Peyer's patch (tissue), 4 donors: ENCODE measurements at regions not wholly inside any gene's neighbourhood (a gene's known extent, or its start where the extent isn't known, plus 50 kb on each side); places are given as distances from the start of the nearest gene placed in this dataset.
A peak's percentile ranks its signal among the peaks of the same experiment; 100 is the strongest.

Experiments
- CTCF ChIP-seq, 6 experiments: fragments of 450-650 bp in 4 of 6; fragments of 200-600 bp in 2 of 6; sonication (generic) in 1 of 6; IDR thresholded peaks; one replicate each; pipeline ENCODE4 v1.5.1; 2017 to 2019; ENCODE audit warnings: antibody characterized with exemption in 6 of 6, mild to moderate bottlenecking in 3 of 6, moderate library complexity in 1 of 6
- POLR2A ChIP-seq, 2 donors: fragments of 450-650 bp; IDR thresholded peaks; one replicate each; pipeline ENCODE4 v1.5.1; 2017; ENCODE audit warnings: antibody characterized with exemption in 2 of 2, mild to moderate bottlenecking in 2 of 2, moderate library complexity in 2 of 2

DNA sequence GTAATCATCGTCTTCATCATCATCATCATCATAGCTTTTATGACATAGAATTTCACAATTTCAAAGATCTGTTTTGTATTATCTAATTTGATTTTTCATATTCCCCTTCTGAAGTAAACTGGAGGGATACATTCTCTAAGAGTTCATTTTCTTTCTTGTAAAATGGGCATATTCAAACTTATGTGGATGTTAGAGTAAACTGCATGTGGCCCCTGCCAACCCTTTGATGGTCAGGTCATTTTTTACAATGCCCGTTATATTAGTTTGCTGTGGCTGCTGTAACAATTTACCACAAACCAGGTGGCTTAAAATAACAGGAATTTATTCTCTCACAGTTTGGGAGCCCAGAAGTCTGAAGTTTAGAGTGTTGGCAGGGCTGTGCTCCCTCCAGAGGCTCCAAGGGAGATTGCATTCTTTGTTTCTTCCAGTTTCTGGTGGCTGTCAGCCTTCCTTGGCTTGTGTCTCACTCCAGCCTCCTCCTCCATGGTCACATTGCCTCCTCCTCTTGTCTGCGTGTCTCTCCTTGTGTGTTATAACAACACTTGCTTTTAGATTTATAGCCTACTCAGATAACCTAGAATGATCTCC lies 127.5 kb upstream of the MMADHC start:
- TF ChIP-seq CTCF (IDR thresholded peaks at IDR 0.05) (peak in 2 of 6 experiments; percentile 30 to 45), POLR2A (IDR thresholded peaks at IDR 0.05) (no peak)
